ENCODE measurements at regions not wholly inside any gene's neighbourhood (a gene's known extent, or its start where the extent isn't known, plus 50 kb on each side); places are given as distances from the start of the nearest gene placed in this dataset.

GRCh38 chr14:89720076-89720687, 234.3 kb downstream of the EFCAB11 start:
- Histone ChIP-seq H3K27ac (ENCODE audit: low read length) (peak overlapping the region; percentile 41), H3K9me3 (ENCODE audit: control insufficient read depth, low read depth, low read length) (no peaks in the 10 kb centered on the region), H3K9ac (ENCODE audit: low read length) (no peak overlapping the region)

GRCh38 chr14:89719366-89720075, 235.0 kb downstream of the EFCAB11 start:
- H3K4me1 ChIP-seq (ENCODE audit: control insufficient read depth, low read depth, low read length), result peaks cover 25% of the 10 kb centered on the region
- no peaks in the 10 kb centered on the region for H3K9me3 ChIP-seq (ENCODE audit: control insufficient read depth, low read depth, low read length)
- no peak overlapping the region for H3K27ac ChIP-seq (ENCODE audit: low read length)
- H3K36me3 ChIP-seq (ENCODE audit: control insufficient read depth, low read depth, low read length), result no peaks in the 10 kb centered on the region
- H3K27me3 ChIP-seq (ENCODE audit: control insufficient read depth, insufficient read depth, low read length), result no peaks in the 10 kb centered on the region
- H3K9ac ChIP-seq (ENCODE audit: low read length), result no peak overlapping the region
- no peak overlapping the region for H3K4me3 ChIP-seq (ENCODE audit: low read length)

More at GRCh38 chr14:89720076-89720687, 234.3 kb downstream of the EFCAB11 start:
- Histone ChIP-seq H3K27me3 (ENCODE audit: control insufficient read depth, insufficient read depth, low read length) (no peaks in the 10 kb centered on the region), H3K4me3 (ENCODE audit: low read length) (no peak overlapping the region), H3K36me3 (ENCODE audit: control insufficient read depth, low read depth, low read length) (no peaks in the 10 kb centered on the region), H3K4me1 (ENCODE audit: control insufficient read depth, low read depth, low read length) (peaks cover 29% of the 10 kb centered on the region)

- H3K9me3 ChIP-seq (ENCODE audit: control insufficient read depth, low read depth, low read length), result no peaks in the 10 kb centered on the region
- H3K9ac ChIP-seq (ENCODE audit: low read length), result no peak overlapping the region
- H3K27ac ChIP-seq (ENCODE audit: low read length), result no peak overlapping the region
- H3K27me3 ChIP-seq (ENCODE audit: control insufficient read depth, insufficient read depth, low read length), result no peaks in the 10 kb centered on the region
- H3K36me3 ChIP-seq (ENCODE audit: control insufficient read depth, low read depth, low read length), result no peaks in the 10 kb centered on the region
- H3K4me3 ChIP-seq (ENCODE audit: low read length), result no peak overlapping the region
- no peaks in the 10 kb centered on the region for H3K4me1 ChIP-seq (ENCODE audit: control insufficient read depth, low read depth, low read length)
Measured at GRCh38 chr14:89708982-89709625, 245.4 kb downstream of the EFCAB11 start.

- Histone ChIP-seq H3K27me3 (ENCODE audit: control insufficient read depth, insufficient read depth, low read length) (peaks cover 12% of the 10 kb centered on the region), H3K36me3 (ENCODE audit: control insufficient read depth, low read depth, low read length) (no peaks in the 10 kb centered on the region), H3K9ac (ENCODE audit: low read length) (no peak overlapping the region), H3K4me3 (ENCODE audit: low read length) (no peak overlapping the region), H3K27ac (ENCODE audit: low read length) (no peak overlapping the region), H3K4me1 (ENCODE audit: control insufficient read depth, low read depth, low read length) (peaks cover 2% of the 10 kb centered on the region), H3K9me3 (ENCODE audit: control insufficient read depth, low read depth, low read length) (no peaks in the 10 kb centered on the region)
Measured at GRCh38 chr14:89707086-89707485, 247.4 kb downstream of the EFCAB11 start.

GRCh38 chr14:89702876-89703200, 251.7 kb downstream of the EFCAB11 start:
- H3K4me1 ChIP-seq (ENCODE audit: control insufficient read depth, low read depth, low read length), result peaks cover 13% of the 10 kb centered on the region
- H3K27me3 ChIP-seq (ENCODE audit: control insufficient read depth, insufficient read depth, low read length), result peaks cover 28% of the 10 kb centered on the region
- no peaks in the 10 kb centered on the region for H3K9me3 ChIP-seq (ENCODE audit: control insufficient read depth, low read depth, low read length)
- H3K9ac ChIP-seq (ENCODE audit: low read length), result no peak overlapping the region
- H3K36me3 ChIP-seq (ENCODE audit: control insufficient read depth, low read depth, low read length), result no peaks in the 10 kb centered on the region
- H3K27ac ChIP-seq (ENCODE audit: low read length), result no peak overlapping the region
- H3K4me3 ChIP-seq (ENCODE audit: low read length), result no peak overlapping the region

GRCh38 chr14:89702073-89702875, 252.3 kb downstream of the EFCAB11 start:
- H3K27ac ChIP-seq (ENCODE audit: low read length), result no peak overlapping the region
- H3K9me3 ChIP-seq (ENCODE audit: control insufficient read depth, low read depth, low read length), result no peaks in the 10 kb centered on the region
- H3K36me3 ChIP-seq (ENCODE audit: control insufficient read depth, low read depth, low read length), result no peaks in the 10 kb centered on the region
- H3K9ac ChIP-seq (ENCODE audit: low read length), result peak overlapping the region; percentile 38
- peaks cover 28% of the 10 kb centered on the region for H3K27me3 ChIP-seq (ENCODE audit: control insufficient read depth, insufficient read depth, low read length)
- peak overlapping the region; percentile 28 for H3K4me3 ChIP-seq (ENCODE audit: low read length)
- H3K4me1 ChIP-seq (ENCODE audit: control insufficient read depth, low read depth, low read length), result peaks cover 13% of the 10 kb centered on the region

GRCh38 chr14:89701211-89702043, 253.1 kb downstream of the EFCAB11 start:
- Histone ChIP-seq H3K27ac (ENCODE audit: low read length) (no peak overlapping the region), H3K9me3 (ENCODE audit: control insufficient read depth, low read depth, low read length) (no peaks in the 10 kb centered on the region), H3K27me3 (ENCODE audit: control insufficient read depth, insufficient read depth, low read length) (peaks cover 28% of the 10 kb centered on the region), H3K4me1 (ENCODE audit: control insufficient read depth, low read depth, low read length) (peaks cover 13% of the 10 kb centered on the region), H3K9ac (ENCODE audit: low read length) (peak overlapping the region; percentile 38), H3K4me3 (ENCODE audit: low read length) (peak overlapping the region; percentile 64), H3K36me3 (ENCODE audit: control insufficient read depth, low read depth, low read length) (no peaks in the 10 kb centered on the region)

- Histone ChIP-seq H3K9me3 (ENCODE audit: control insufficient read depth, low read depth, low read length) (no peaks in the 10 kb centered on the region), H3K4me3 (ENCODE audit: low read length) (peak overlapping the region; percentile 64), H3K27ac (ENCODE audit: low read length) (no peak overlapping the region), H3K36me3 (ENCODE audit: control insufficient read depth, low read depth, low read length) (no peaks in the 10 kb centered on the region), H3K27me3 (ENCODE audit: control insufficient read depth, insufficient read depth, low read length) (peaks cover 28% of the 10 kb centered on the region), H3K9ac (ENCODE audit: low read length) (peak overlapping the region; percentile 28), H3K4me1 (ENCODE audit: control insufficient read depth, low read depth, low read length) (peaks cover 13% of the 10 kb centered on the region)
Measured at GRCh38 chr14:89700801-89701200, 253.7 kb downstream of the EFCAB11 start.

- no peak overlapping the region for H3K27ac ChIP-seq (ENCODE audit: low read length)
- H3K4me3 ChIP-seq (ENCODE audit: low read length), result no peak overlapping the region
- peaks cover 13% of the 10 kb centered on the region for H3K4me1 ChIP-seq (ENCODE audit: control insufficient read depth, low read depth, low read length)
- no peaks in the 10 kb centered on the region for H3K36me3 ChIP-seq (ENCODE audit: control insufficient read depth, low read depth, low read length)
- H3K27me3 ChIP-seq (ENCODE audit: control insufficient read depth, insufficient read depth, low read length), result peaks cover 28% of the 10 kb centered on the region
- H3K9me3 ChIP-seq (ENCODE audit: control insufficient read depth, low read depth, low read length), result no peaks in the 10 kb centered on the region
- no peak overlapping the region for H3K9ac ChIP-seq (ENCODE audit: low read length)
Measured at GRCh38 chr14:89699071-89699470, 255.5 kb downstream of the EFCAB11 start.

- Histone ChIP-seq H3K36me3 (ENCODE audit: control insufficient read depth, low read depth, low read length) (no peaks in the 10 kb centered on the region), H3K4me1 (ENCODE audit: control insufficient read depth, low read depth, low read length) (peaks cover 13% of the 10 kb centered on the region), H3K27me3 (ENCODE audit: control insufficient read depth, insufficient read depth, low read length) (peaks cover 20% of the 10 kb centered on the region), H3K27ac (ENCODE audit: low read length) (no peak overlapping the region), H3K9ac (ENCODE audit: low read length) (no peak overlapping the region), H3K4me3 (ENCODE audit: low read length) (no peak overlapping the region), H3K9me3 (ENCODE audit: control insufficient read depth, low read depth, low read length) (no peaks in the 10 kb centered on the region)
Measured at GRCh38 chr14:89697281-89698060, 257.1 kb downstream of the EFCAB11 start.
